GM12891 (cell line): ENCODE measurements at regions not wholly inside any gene's neighbourhood (a gene's known extent, or its start where the extent isn't known, plus 50 kb on each side); places are given as distances from the start of the nearest gene placed in this dataset.

Source experiments
- DNase-seq: peaks from one replicate; pipeline ENCODE4 v3.0.0; 2011; ENCODE audit warnings: low spot score; ENCODE audit not compliant: insufficient read length
- FAIRE-seq: peaks from 2 replicates; lab custom pipeline; 2011; peaks lifted over from hg19 to GRCh38; lab: Jason Lieb, UNC
- PAX5 ChIP-seq: IDR thresholded peaks from 2 replicates; pipeline ENCODE4 v1.6.1; 2011; ENCODE audit warnings: low read length, moderate library complexity, mild to moderate bottlenecking; ENCODE audit not compliant: insufficient read depth, severe bottlenecking
- POLR2A ChIP-seq: IDR thresholded peaks from 2 replicates; pipeline ENCODE4 v1.6.1; 2011; ENCODE audit warnings: low read depth, low read length, control low read depth
- POLR2AphosphoS5 ChIP-seq: IDR thresholded peaks from 2 replicates; pipeline ENCODE4 v1.6.1; 2011; ENCODE audit warnings: low read depth, low read length, control low read depth
- POU2F2 ChIP-seq: IDR thresholded peaks from 2 replicates; pipeline ENCODE4 v1.6.1; 2011; ENCODE audit warnings: low read depth, mild to moderate bottlenecking, control low read depth, low read length, moderate library complexity
- SPI1 ChIP-seq: IDR thresholded peaks from 2 replicates; pipeline ENCODE4 v1.6.1; 2011; ENCODE audit warnings: low read depth, low read length, control low read depth
- TAF1 ChIP-seq: IDR thresholded peaks from 2 replicates; pipeline ENCODE4 v1.6.1; 2011; ENCODE audit warnings: low read depth, low read length, control low read depth

DNA sequence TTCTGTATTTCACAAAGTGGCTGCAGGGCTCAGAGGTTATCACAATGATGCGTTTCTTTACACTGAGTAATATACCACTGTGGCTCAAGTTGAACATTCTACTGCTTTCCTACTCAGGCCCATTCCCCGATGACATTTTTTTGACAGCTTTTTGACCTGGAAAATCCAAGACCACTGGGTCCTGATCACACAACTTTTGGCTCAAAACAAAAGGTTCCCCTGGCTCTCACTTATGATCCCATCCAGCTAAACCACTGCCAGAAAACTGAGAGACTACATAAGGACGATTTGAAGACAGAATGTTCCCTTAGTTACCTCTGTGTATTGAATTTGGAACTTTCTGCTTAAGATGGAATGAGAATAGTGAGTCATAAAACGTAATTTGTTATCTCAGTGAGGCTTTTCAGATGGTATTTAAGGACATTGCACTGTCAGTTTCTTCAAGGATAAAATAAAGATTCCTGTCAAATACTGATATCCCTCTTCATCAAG is 78.0 kb upstream of the FBXL7 start:
- no peak for TF ChIP-seq POLR2A
- no peak for TF ChIP-seq POLR2AphosphoS5
- TF ChIP-seq POU2F2, result no peak
- TF ChIP-seq PAX5, result no peak
- no peak for TF ChIP-seq SPI1
- TF ChIP-seq TAF1, result no peak
- no peak for FAIRE-seq
- no peak for DNase-seq

DNA sequence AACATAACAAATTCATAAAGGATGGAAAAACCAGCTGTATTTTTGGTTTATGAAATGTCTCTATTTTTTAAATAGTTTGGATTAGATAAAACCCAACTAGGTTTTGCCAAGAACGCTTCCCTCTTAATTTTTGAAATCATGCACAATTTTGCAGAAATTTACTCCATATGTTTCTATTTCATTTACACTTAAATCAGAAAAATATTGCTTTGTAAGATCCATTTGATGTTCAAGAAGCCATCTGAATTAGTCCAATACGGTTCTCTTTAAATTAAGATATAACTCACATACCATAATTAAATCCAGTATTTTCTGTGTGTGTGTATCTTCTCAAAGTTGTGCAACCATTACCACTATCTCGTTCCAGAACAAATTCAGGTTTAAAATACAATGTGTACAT is 78.6 kb upstream of the FBXL7 start:
- no peak for DNase-seq
- no peak for FAIRE-seq
- TF ChIP-seq POU2F2 (no peak), PAX5 (no peak), POLR2A (no peak), TAF1 (no peak), SPI1 (no peak), POLR2AphosphoS5 (no peak)

DNA sequence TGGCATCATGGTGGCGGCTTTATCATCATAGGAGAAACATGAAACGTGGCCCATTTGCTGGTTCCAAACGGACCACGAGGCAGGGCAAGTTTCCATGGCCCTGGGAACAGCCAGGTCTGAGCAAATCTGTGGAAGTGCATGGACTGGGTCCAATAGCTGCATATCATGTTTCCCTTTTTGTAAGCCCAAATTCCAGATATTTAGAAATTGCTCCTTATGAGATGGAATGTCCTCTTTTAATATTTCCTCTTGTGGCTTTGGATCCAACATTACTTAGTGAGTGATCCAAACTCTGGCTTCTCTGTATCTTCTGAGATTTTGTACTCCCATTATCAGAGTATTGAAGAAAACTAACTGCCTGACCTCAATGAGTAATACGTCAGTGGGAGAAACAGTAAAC is 79.8 kb upstream of the FBXL7 start:
- FAIRE-seq (no peak), DNase-seq (no peak)
- TF ChIP-seq POU2F2, result no peak
- no peak for TF ChIP-seq POLR2A
- no peak for TF ChIP-seq POLR2AphosphoS5
- no peak for TF ChIP-seq SPI1
- no peak for TF ChIP-seq TAF1
- no peak for TF ChIP-seq PAX5

DNA sequence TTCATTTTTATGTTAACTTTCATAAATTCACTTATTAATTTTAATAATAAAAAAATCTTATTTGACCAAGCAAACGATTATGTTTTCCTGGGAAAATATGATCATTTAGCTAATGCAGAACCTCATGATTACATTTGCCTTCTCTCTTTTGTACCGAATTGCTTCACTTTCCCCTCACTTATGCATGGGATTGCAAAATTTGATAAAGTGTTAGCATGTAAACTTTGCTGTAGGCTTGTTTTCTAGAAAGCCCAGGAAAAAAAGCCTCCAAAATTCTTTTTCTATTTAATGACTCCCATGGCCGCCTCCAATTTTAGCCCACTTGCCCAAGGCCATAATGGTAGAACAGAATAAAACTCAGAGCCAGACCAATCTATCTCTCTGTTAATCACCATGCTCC is 82.8 kb upstream of the FBXL7 start:
- DNase-seq (no peak), FAIRE-seq (no peak)
- no peak for TF ChIP-seq POLR2A
- TF ChIP-seq SPI1, result no peak
- no peak for TF ChIP-seq TAF1
- TF ChIP-seq POLR2AphosphoS5, result no peak
- no peak for TF ChIP-seq PAX5
- TF ChIP-seq POU2F2, result no peak

DNA sequence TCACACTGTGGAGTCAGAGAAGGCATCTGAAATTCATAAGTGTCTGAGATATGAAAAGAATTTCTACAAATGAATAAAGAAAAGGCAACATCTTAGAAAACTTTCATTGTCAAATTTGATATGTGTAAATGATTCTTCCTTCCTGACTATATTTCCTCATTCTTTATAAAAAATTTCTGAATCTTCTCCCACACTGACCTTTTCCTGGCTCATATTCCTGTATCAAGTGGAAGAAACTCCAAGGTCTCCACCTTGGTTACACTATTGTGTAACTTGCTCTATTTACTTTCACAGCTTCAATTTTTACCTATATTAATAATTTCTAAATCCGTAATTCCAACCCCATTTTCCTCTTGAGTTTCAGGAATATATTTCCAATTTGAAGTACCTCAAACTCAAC is 93.5 kb upstream of the FBXL7 start:
- FAIRE-seq (no peak), DNase-seq (no peak)

DNA sequence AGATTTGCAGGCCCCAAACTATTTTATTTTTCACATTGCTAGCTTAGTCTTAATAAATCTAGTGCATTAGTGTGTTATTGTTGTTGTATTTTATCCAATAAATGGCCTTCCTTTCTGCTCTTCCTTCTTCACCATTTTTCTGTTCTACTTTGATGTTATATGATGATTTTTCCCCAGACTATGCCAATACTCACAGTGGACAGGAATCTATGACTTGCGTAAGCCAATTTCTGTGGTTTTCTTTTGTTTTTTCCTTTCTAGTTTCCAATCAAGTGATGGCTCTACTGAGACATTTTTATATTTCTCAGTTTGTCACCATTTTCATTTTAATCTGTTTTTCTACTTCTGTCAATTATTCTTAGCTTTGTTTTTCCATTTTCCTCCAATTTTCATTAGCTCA is 106.8 kb upstream of the FBXL7 start:
- TF ChIP-seq POLR2AphosphoS5, result no peak
- no peak for TF ChIP-seq TAF1
- no peak for TF ChIP-seq SPI1
- DNase-seq (no peak), FAIRE-seq (no peak)

More for the DNA sequence above, 93.5 kb upstream of the FBXL7 start:
- TF ChIP-seq POLR2AphosphoS5, result no peak

DNA sequence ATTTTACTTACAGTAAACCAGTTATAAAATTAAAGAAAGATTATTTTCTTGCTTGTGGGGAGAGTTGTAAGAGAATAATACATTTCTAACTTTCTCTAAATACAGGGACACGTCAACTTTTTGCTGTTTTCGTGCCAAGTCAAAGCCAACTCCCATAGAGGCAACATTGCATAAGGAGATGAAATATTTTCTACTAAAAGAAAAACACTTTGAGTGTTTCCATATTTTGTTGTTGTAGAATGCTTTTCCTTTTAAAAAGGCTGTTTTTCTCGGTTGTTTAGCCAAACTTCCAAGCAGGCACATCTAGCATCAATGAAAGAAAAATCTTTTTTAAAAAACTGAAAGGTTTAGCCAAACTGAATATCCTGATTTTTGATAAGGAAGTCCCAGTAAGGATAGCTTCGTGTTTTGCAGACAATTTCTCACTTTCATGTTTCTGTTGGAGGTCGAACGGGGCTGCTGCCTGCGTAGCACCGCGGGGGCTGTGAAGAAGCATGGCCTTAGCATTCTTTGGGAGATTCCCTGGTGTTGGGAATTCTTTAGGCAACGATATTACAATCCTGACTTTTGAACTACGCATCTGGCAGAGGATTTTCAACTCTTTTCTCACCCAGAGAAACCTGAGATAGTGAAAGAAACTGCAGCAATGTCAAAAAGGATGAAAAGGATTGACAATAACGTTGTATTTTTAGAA is 108.1 kb upstream of the FBXL7 start:
- DNase-seq, result no peak
- TF ChIP-seq POLR2AphosphoS5 (no peak), PAX5 (no peak), TAF1 (no peak), POU2F2 (no peak), SPI1 (no peak), POLR2A (no peak)
- no peak for FAIRE-seq

DNA sequence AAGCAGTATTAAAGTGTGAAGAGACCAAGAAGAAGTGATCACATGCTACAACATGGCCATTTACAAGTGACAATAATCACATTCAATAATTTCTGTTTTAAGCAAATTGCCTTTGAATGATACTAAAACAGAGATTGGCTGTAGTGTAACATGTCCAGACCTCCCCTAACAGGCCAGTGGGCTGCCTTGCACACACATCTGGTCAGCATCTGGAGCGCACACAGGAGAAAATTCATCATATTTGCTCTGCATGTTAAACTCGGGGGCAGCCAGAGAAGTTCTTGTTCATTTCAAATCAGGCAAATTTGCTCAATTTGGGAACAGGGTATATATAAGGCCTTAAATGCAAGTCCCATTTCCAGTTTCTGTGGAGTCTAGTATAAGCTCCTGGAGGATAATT is 111.1 kb upstream of the FBXL7 start:
- no peak for FAIRE-seq
- TF ChIP-seq PAX5 (no peak), TAF1 (no peak), POU2F2 (no peak), POLR2A (no peak), POLR2AphosphoS5 (no peak), SPI1 (no peak)
- DNase-seq, result no peak

DNA sequence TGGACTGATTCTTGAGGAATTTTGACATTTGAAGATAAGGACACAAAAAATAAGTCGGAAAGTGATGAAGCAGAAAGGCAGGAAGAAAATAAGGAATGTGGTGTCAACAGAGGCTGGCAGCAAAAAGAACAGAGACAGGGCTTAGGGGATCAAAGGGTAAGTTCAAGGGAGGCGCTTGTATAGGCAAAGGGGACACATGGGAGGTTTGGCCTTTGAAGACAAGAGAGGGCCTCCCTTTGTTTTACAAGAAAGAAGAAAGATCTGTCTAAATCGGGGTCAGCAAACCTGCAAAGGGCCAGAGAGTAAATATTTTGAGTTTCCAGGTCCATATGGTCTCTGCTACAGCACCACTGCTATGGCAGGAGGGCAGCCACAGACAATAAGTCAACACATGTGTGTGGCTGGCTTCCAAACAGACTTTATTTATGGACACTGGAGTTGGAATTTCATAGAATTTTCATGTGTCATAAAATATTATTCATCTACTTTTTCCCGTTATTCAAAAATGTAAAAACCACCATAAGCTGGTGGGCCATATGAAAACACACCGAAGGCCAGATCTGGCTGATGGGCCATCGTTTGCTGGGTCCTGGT is 112.0 kb upstream of the FBXL7 start:
- no peak for DNase-seq
- no peak for FAIRE-seq
- TF ChIP-seq POU2F2 (no peak), POLR2A (no peak), POLR2AphosphoS5 (no peak), SPI1 (no peak), TAF1 (no peak), PAX5 (no peak)

DNA sequence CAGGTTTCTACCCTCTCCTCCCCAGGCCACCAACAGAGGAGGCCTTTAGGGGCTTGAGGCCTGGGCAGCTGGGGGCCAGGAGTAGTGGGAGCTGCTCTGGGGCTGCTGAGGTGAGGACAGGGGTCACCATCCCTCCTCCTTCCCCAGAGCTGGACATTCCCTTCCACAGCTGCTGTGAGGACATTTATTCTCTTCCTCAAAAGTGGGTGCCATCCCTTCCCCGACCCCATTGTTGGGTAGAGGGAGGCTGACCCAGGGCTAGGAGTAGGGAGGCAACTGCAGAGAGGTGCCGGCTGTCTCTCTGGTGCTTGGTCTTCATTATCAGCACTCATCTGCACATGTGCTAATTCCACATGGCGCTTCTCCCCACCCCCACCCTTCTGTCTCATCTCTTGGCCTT is 113.9 kb upstream of the FBXL7 start:
- no peak for DNase-seq
- no peak for FAIRE-seq
- TF ChIP-seq SPI1, result no peak
- TF ChIP-seq POLR2AphosphoS5, result no peak
- no peak for TF ChIP-seq TAF1
- no peak for TF ChIP-seq POLR2A
- TF ChIP-seq POU2F2, result no peak
- TF ChIP-seq PAX5, result no peak
